Panc1 (cell line): ENCODE measurements at regions not wholly inside any gene's neighbourhood (a gene's known extent, or its start where the extent isn't known, plus 50 kb on each side); places are given as distances from the start of the nearest gene placed in this dataset.

ENCODE experiments used
- ATAC-seq: fragments of 200-7000 bp; cut with Tn5 transposase; 2 replicates; pipeline ENCODE4 v1.9.1; 2020; ENCODE audit warnings: mild to moderate bottlenecking, moderate library complexity
- BruUV-seq: library from RNA; stranded (reverse); fragments of 400-500 nt; replicated peaks from 2 replicates; lab custom pipeline; 2021; lab: Mats Ljungman, UMichigan
- CTCF ChIA-PET: fragments of 300-600 bp; sonication (Branson Sonifier 250); formaldehyde crosslinking; loops from one replicate; lab custom pipeline; 2022; ENCODE audit warnings: antibody characterized with exemption; lab: Charles Lee
- POLR2A ChIA-PET: fragments of 300-600 bp; sonication (Branson Sonifier 250); formaldehyde crosslinking; loops from one replicate; lab custom pipeline; 2022; ENCODE audit warnings: antibody characterized with exemption; lab: Charles Lee
- DNase-seq: peaks from one replicate; pipeline ENCODE4 v3.0.0-alpha.2; 2010; ENCODE audit warnings: low read depth, low spot score
- H3K27ac ChIP-seq: 2 replicates; pipeline ENCODE4 v1.5.1; 2011; ENCODE audit warnings: mild to moderate bottlenecking, low read length, inconsistent platforms
- H3K27me3 ChIP-seq: fragments of 200-500 bp; sonication (Bioruptor generic); 2 replicates; pipeline ENCODE4 v1.6.0; 2014; ENCODE audit warnings: low read length, inconsistent platforms; ENCODE audit not compliant: control insufficient read depth, insufficient read depth
- H3K36me3 ChIP-seq: fragments of 200-500 bp; sonication (Bioruptor generic); 2 replicates; pipeline ENCODE4 v1.5.1; 2014; ENCODE audit warnings: inconsistent platforms, mild to moderate bottlenecking, low read length, moderate library complexity; ENCODE audit not compliant: control insufficient read depth, insufficient read depth
- H3K4me1 ChIP-seq: 2 replicates; pipeline ENCODE4 v1.5.1; 2011; ENCODE audit warnings: inconsistent platforms, mild to moderate bottlenecking, low read length, moderate library complexity; ENCODE audit not compliant: control insufficient read depth, insufficient read depth
- H3K4me3 ChIP-seq, 2 experiments: 2 replicates each; pipeline ENCODE4 v1.5.1; 2011 to 2012; ENCODE audit warnings: low read depth in 2 of 2, low read length in 2 of 2, mild to moderate bottlenecking in 2 of 2, inconsistent platforms in 1 of 2, moderate library complexity in 1 of 2
- H3K9me3 ChIP-seq: fragments of 200-500 bp; sonication (Bioruptor generic); 2 replicates; pipeline ENCODE4 v1.5.1; 2014; ENCODE audit warnings: low read depth, mild to moderate bottlenecking, inconsistent platforms, low read length, moderate library complexity; ENCODE audit not compliant: control insufficient read depth, insufficient read depth
- CTCF ChIP-seq: fragments of 450-650 bp; IDR thresholded peaks from 2 replicates; pipeline ENCODE4 v1.5.1; 2017; ENCODE audit warnings: mild to moderate bottlenecking
- POLR2AphosphoS5 ChIP-seq: IDR thresholded peaks from 2 replicates; pipeline ENCODE4 v1.6.1; 2012; ENCODE audit warnings: mild to moderate bottlenecking, low read depth, low read length, moderate library complexity
- REST ChIP-seq, 2 experiments: IDR thresholded peaks; 2 replicates each; pipeline ENCODE4 v1.6.1; 2011 to 2012; ENCODE audit warnings: low read depth in 2 of 2, control low read depth in 1 of 2, low read length in 1 of 2, mild to moderate bottlenecking in 1 of 2, moderate library complexity in 1 of 2; ENCODE audit not compliant: insufficient read depth in 1 of 2
- SIN3A ChIP-seq: IDR thresholded peaks from 2 replicates; pipeline ENCODE4 v1.6.1; 2012; ENCODE audit warnings: low read depth, mild to moderate bottlenecking, low read length, moderate library complexity, borderline replicate concordance; ENCODE audit not compliant: insufficient read depth
- TCF7L2 ChIP-seq: IDR thresholded peaks from 2 replicates; pipeline ENCODE4 v1.6.1; 2011; ENCODE audit warnings: mild to moderate bottlenecking, low read depth, low read length, inconsistent platforms
- in situ Hi-C: cut with HindIII; loops from 2 replicates; pipeline ENCODE4 v1.10.0; 2016; ENCODE audit warnings: low sequenced_read_pairs, low pct_unique_long_range_greater_than_20kb
- intact Hi-C: fragments of 100-400 bp; cut with micrococcal nuclease; formaldehyde crosslinking; loops from one replicate; pipeline ENCODE4 v1.10.0; 2022; ENCODE audit not compliant: unreplicated experiment

GRCh38 chr14:51334566-51334965, 94.5 kb downstream of the TMX1 start:
- intact Hi-C loops (no loop called here), in situ Hi-C loops (no loop called here)
- no TSS peak for BruUV-seq
- H3K36me3 ChIP-seq, result no peaks in the 10 kb centered on the region
- ChIA-PET CTCF (no interaction called here), POLR2A (no interaction called here)
- H3K27ac ChIP-seq, result no peak overlapping the region
- no peak for ATAC-seq
- no peak for DNase-seq
- no peaks in the 10 kb centered on the region for H3K9me3 ChIP-seq
- H3K4me1 ChIP-seq, result no peaks in the 10 kb centered on the region
- H3K4me3 ChIP-seq, result no peak overlapping the region
- no peak for TF ChIP-seq POLR2AphosphoS5
- TF ChIP-seq REST (IDR thresholded peaks at IDR 0.05; ENCODE audit: insufficient read depth in 1 of 2, low read depth in 2 of 2, low read length in 1 of 2), result no peak
- no peaks in the 10 kb centered on the region for H3K27me3 ChIP-seq

DNA sequence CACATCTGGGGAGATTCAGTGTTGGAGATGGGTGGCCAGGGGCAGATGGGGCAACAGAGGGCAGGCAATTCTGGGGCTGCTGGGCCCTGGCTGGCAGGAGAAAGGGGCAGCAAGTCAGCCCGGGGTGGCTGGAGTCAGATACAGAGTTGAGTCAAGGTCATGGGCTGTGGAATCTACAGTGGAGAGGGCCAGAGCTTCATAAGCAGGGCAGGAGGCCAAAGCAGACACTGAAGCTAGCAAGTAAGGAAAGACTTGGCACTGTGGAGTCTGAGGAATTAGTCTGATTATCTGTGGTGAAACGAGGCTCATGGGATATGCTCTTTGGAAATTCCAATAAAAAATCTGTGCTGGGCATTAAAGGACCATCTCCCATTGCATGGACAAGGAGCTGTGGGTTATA, 95.5 kb downstream of the TMX1 start:
- ATAC-seq (no peak), DNase-seq (no peak)
- H3K4me1 ChIP-seq, result no peaks in the 10 kb centered on the region
- H3K9me3 ChIP-seq, result no peaks in the 10 kb centered on the region
- intact Hi-C loops, result no loop called here
- TF ChIP-seq POLR2AphosphoS5 (no peak), TCF7L2 (no peak), REST (IDR thresholded peaks at IDR 0.05; ENCODE audit: insufficient read depth in 1 of 2, low read depth in 2 of 2, low read length in 1 of 2) (no peak), CTCF (no peak), SIN3A (no peak)
- in situ Hi-C loops, result no loop called here
- no peaks in the 10 kb centered on the region for H3K27me3 ChIP-seq
- H3K4me3 ChIP-seq, result no peak overlapping the region
- BruUV-seq, result no TSS peak
- no peak overlapping the region for H3K27ac ChIP-seq
- CTCF ChIA-PET, result no interaction called here
- POLR2A ChIA-PET, result no interaction called here
- no peaks in the 10 kb centered on the region for H3K36me3 ChIP-seq
